Islet precursor cell (in vitro differentiated cells): ENCODE measurements at regions not wholly inside any gene's neighbourhood (a gene's known extent, or its start where the extent isn't known, plus 50 kb on each side); places are given as distances from the start of the nearest gene placed in this dataset.

Experiments
- DNase-seq: peaks from one replicate; pipeline ENCODE4 v3.0.0-alpha.2; 2018

- DNase-seq = no peak
Measured at GRCh38 chr10:90420637-90421318, 437.1 kb downstream of the HTR7 start.

DNA sequence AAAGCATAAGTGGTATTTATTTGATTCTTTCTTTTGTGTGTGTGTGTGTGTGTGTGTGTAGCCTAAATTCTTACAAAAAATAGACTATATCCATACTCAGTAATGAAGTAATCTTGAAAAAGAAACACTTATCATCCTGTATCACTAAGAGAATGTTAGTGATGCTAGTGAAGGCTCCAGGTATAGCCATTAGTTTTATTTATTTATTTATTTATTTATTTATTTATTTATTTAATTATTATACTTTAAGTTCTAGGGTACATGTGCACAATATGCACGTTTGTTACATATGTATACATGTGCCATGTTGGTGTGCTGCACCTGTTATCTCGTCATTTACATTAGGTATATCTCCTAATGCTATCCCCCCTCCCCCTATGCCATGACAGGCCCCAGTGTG, 436.0 kb downstream of the HTR7 start:
- no peak for DNase-seq

DNA sequence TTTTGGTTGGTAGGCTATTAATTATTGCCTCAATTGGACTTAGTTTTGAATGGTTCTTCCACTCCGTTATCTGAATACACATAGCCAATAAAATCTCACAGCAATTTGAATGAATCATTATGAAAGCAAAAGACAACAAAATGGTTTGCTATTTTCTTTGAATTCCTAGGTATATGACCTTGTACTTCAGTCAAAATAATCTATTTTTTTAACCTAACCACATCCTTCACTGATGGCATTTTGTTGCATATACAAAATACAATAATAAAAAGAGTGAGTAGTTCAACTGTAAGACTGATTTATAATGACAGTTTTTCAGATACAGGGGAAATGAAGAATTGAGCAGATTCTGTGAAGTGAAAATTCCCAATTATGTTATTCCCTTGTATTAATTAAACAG, 433.1 kb downstream of the HTR7 start:
- DNase-seq = no peak

GRCh38 chr10:90430186-90430585, 427.7 kb downstream of the HTR7 start:
- no peak for DNase-seq

DNA sequence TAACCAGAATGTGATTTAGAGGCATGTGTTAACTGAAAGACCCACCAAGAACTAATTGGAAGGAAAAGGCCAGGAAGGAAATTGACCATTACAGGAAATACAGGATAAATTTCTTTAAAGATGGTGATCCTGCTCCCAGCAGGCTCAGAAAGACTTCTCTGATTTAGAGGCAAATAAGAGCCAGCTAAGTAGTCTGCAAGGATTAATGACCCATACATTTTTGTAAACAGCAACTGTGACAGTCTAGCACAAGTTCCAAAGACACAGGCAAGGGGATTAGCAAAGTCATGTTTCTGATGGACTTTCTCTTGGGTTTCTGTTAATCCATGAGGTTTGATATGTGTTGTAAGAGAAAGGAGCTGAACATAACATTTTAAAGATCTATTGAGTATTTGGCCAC, 425.0 kb downstream of the HTR7 start:
- DNase-seq = no peak

GRCh38 chr10:90435296-90435695, 422.5 kb downstream of the HTR7 start:
- no peak for DNase-seq

DNA sequence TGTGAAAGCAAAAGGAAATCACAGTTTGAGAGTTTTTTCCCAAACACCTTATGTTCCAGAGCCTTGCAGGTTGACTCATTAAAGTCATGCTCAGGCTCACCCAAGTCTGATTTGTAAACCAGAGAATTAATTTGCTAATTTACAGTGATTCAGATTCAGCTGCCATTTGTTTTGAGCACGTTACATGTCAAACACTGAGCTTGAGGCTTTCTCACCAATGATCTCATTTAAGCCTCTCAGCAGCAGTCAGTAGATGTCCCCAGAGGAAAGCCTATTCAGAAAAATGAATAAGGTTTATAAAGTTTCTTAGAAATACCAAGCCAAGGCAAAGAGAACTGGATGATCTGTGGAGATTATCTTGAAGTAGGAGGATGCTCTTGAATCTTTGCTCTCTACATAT, 420.4 kb downstream of the HTR7 start:
- no peak for DNase-seq

DNA sequence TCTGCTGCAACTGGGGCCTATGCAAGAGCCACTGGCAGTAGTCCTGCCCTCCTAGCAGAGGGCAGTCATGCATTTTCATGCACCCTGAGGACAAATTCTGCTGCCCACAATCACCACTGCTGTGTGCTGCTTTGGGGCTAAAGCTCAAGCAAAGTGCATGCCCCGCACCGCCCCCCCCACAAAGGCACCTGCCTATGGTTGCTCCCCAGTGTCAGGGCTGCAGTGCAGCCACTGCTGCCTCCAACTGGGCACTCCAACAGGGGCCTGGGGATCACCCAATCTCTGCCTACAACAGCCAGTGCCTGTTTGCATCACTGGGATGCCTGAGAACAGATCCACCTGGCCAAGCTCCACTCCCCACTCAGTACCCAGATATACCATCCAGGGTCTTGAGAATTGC, 417.0 kb downstream of the HTR7 start:
- no peak for DNase-seq

- DNase-seq = no peak
Measured at GRCh38 chr10:90443342-90443741, 414.5 kb downstream of the HTR7 start.

GRCh38 chr10:90447831-90448230, 410.0 kb downstream of the HTR7 start:
- DNase-seq = no peak

GRCh38 chr10:90450797-90451196, 407.0 kb downstream of the HTR7 start:
- no peak for DNase-seq

DNA sequence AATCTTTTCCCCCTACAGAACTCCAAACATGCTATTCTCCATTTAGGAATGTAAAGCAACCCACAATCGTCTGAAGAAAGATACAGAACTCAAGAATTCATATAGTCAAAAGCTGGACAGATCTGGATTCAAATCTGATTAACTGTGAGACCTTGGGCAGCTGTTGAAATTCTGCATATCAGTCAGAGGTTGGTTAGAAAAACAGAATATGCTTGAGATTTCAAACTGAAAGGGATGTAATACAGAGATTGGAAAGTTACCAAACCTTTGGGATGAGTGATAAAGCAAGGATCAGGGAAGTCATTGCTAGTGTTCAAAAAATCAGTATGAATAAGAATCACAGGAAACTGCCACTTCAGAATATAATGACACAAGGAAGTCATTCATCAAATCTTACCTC, 406.6 kb downstream of the HTR7 start:
- no peak for DNase-seq

DNA sequence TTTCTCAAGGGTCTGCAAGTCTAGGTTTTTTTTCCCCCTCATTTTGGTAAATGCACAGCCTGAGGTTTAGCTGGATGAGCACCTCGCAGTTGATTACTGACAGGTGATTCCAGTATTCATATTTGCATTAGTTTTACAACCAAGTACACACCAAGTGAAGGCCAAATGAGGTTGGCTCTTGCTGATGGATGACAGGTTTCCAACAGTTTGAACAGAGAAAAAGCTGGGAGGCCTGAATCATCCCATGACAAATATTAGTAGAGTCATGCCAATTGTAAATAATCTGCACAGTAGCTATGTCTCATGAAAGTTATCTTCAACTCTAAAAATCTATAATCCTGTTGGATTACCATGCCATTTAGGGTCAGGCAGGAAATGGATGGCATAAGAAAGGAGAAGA, 399.8 kb downstream of the HTR7 start:
- no peak for DNase-seq

DNA sequence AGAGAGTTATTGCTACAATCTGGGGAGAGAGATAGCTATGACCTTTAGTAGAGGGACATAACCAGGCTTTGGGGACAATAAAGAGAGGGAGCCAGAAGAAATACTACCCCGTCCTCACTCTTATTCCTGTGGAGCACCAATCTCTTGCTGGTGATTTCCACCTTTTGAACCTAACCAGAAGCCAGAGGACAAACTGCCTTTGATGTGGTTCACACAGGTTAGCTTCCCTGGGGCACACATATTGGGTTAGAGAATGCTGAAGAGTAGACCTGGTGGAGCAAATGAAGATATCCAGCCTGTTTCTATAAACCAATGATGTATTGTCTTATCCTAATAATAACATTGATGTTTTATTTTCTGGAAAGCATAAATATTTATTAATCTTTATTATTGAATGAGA, 399.3 kb downstream of the HTR7 start:
- peak; percentile 53 for DNase-seq

DNA sequence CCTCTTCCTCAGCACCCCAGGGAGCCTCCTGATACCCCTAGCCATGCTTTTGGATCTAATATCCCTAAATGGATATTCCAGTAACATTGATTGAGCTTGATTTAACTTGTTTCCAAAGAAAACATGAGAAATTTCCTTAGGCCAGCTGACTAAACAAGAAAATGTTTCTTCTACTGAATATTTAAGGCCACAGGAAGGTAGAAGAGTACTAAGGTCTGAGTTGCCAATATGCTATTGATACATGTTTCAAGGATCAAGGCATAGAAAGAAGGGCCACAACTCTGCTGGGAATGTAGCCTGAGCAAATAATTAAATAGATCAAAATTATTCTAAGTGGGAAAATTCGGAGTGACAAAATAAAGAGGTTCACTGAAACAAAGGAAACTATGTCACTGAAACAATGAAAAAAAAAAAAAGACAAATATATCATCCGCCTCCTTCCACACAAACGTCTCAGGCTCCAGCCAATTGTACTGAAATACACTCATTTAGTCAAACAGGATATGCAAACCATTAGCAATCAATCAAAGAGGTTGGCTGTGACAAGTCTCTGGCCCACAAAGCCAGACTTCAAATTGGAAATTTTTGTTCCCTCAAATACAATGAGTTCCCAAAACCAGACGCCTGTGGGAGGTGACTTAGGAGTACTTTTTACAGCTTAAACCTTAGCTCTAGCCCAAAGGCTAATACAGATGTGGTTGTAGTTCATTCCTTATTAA, 396.2 kb downstream of the HTR7 start:
- DNase-seq = no peak

DNA sequence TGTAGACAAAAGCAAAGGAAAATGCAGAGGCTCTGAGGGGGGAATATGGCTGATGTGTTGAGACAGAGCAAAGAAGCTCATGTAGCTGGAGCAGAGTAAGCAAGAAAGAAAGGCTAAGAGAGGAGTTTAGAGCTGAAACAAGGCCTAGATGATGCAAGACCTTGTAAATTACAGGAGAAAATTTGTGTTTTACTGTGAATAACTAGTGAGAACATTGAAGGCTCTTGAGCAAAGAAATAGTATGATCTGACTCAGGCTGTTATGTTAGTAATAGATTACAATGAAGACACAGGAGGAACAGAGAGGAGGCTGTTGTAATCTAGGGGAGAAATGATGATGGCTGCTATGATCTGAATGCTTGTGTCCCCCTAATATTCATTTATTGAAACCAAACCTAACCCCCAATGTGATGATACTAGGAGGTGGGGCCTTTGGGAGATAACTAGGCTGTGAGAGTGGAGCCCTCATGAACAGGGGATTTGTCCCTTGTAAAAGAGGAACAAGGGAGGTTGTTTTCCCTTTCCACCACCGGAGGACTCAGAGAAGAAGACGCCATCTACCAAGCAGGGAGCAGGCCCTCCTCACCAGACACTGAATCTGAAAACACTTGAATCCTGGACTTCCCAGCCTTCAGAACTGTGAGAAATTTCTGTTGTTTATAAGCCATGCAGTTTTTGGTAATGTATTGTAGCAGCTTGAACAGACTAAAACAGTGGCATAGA, 394.9 kb downstream of the HTR7 start:
- no peak for DNase-seq

GRCh38 chr10:90464329-90464728, 393.5 kb downstream of the HTR7 start:
- no peak for DNase-seq

DNA sequence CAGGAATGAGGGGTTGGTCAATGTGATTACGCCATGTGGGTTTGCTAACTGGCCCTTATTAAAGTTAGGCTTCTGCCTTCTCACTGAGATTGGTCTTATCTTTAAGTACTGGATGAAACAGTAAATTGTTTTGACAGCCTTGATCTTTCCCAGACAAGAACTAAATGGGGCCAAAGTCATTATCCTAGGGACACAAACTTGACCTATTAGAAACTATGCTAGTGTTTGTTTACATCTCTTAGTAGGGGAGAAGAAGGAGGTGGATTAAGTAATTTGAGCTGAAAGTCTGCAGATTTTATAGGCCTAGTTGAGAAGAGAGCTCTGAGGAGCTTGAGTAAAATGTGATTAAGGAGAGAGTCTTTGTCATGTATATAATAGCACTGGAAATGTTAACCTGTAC, 386.9 kb downstream of the HTR7 start:
- DNase-seq = no peak

- DNase-seq = no peak
Measured at GRCh38 chr10:90480466-90480865, 377.4 kb downstream of the HTR7 start.

- DNase-seq = no peak
Measured at GRCh38 chr10:90481326-90481923, 376.4 kb downstream of the HTR7 start.

DNA sequence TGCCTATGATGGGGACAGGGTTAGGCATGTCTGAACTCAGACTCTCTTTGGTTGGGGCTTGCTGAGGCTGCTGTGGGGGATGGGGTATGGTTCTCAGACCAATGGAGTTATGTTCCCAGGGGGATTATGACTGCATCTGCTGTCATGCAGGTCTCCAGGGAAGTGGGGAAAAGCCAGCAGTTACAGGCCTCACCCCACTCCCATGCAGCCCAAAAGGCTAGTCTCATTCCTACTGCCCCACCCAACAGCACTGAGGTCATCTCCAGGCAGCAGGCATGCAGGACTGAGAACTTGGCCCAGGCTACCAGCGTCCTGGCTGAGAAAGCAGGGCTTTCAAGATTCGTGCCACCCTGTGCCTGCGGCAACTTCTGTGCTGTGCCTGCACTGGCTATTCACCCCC, 373.3 kb downstream of the HTR7 start:
- no peak for DNase-seq

DNA sequence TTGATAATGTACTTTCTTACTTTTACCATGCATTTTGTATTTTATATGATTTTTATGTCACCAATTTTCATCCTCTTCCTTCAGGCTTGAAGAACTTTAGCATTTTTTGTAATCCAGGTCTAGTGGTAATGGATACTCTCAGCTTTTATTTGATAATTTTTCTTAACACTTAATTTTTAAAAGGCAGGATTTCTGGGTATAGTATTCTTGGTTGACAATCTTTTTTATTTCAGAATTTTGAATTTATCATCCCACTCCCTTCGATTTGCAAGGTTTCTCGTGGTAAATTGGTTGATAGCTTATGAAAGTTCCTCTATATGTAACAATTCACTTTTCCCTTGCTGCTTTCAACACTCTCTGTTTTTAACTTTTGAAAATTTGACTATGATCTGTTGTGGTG, 363.7 kb downstream of the HTR7 start:
- DNase-seq = no peak

DNA sequence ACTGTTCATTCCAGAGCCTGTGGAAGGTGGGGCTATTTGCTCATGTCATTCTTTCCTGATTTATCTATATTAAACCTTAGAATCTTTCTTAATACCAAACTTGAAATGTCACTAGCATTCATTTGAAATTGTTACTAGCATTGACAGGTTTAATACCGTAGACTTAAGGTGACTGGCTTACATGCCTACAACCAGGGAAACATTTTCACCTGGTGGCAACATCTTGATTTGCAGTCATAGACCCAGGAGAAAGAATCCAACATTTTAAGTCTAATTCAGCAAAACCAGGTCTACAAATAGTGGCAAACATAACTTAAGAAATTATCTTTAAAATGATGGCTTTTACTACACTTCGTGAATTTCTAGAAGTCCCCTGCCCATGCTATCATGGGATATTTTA, 353.7 kb downstream of the HTR7 start:
- no peak for DNase-seq

GRCh38 chr10:90526721-90527120, 331.1 kb downstream of the HTR7 start:
- DNase-seq = no peak
